Sigmoid colon (tissue), 4 donors: ENCODE measurements at regions not wholly inside any gene's neighbourhood (a gene's known extent, or its start where the extent isn't known, plus 50 kb on each side); places are given as distances from the start of the nearest gene placed in this dataset.

Experiments
- CTCF ChIP-seq, 4 experiments: fragments of 450-650 bp in 3 of 4; fragments of 200-600 bp in 1 of 4; IDR thresholded peaks; one replicate each; pipeline ENCODE4 v1.5.1; 2016 to 2019; ENCODE audit warnings: antibody characterized with exemption in 4 of 4, mild to moderate bottlenecking in 3 of 4, moderate library complexity in 2 of 4
- EP300 ChIP-seq, 4 donors: sonication (generic); formaldehyde crosslinking; IDR thresholded peaks; one replicate each; pipeline ENCODE4 v1.6.1; 2017; ENCODE audit warnings: antibody characterized with exemption in 4 of 4
- POLR2A ChIP-seq, 2 donors: fragments of 450-650 bp; IDR thresholded peaks; one replicate each; pipeline ENCODE4 v1.6.1; 2016; ENCODE audit warnings: antibody characterized with exemption in 2 of 2, mild to moderate bottlenecking in 2 of 2, moderate library complexity in 2 of 2
- POLR2AphosphoS5 ChIP-seq, 4 donors: sonication (generic); formaldehyde crosslinking; IDR thresholded peaks; one replicate each; pipeline ENCODE4 v1.6.1; 2017; ENCODE audit warnings: antibody characterized with exemption in 4 of 4

DNA sequence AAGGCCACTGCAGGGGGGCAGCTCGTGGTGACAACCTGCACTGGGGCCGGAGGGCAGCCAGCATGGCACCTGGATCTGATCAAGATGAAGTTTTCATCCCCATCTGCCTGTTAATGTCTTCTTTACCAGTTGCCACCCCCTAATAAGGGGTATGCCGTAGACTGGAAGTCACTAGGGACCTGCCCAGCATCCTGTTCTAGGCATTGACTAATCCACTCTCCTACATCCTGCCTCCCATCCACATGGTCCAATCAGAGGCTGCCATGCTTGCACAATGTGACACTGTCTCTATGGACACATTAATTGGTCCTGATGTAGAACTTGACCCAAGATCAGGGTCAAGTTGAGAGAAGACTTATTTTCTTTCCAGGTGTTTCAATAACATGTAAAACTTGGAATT is 95.1 kb upstream of the LCLAT1 start:
- TF ChIP-seq POLR2A (IDR thresholded peaks at IDR 0.05) (no peak), CTCF (IDR thresholded peaks at IDR 0.05) (no peak), POLR2AphosphoS5 (IDR thresholded peaks at IDR 0.05) (no peak), EP300 (IDR thresholded peaks at IDR 0.05) (no peak)
